A549 (cell line): ENCODE measurements at regions not wholly inside any gene's neighbourhood (a gene's known extent, or its start where the extent isn't known, plus 50 kb on each side); places are given as distances from the start of the nearest gene placed in this dataset.

Experiments used
- CTCF ChIP-seq: fragments of >200 bp; sonication (Bioruptor Twin); formaldehyde crosslinking; IDR thresholded peaks from 3 replicates; pipeline ENCODE4 v1.5.1; 2016
- ESRRA ChIP-seq: fragments of 150-350 bp; IDR thresholded peaks from 2 replicates; pipeline ENCODE4 v1.6.1; 2014; ENCODE audit warnings: mild to moderate bottlenecking, low read length, borderline replicate concordance
- POLR2A ChIP-seq: IDR thresholded peaks from 2 replicates; pipeline ENCODE4 v1.6.1; 2012; ENCODE audit warnings: mild to moderate bottlenecking, low read length
- TF ChIP-seq, protein P1 (sequence below): fragments of 200-600 bp; sonication (generic); IDR thresholded peaks from 2 replicates; pipeline ENCODE4 v1.6.1; 2016; ENCODE audit warnings: antibody characterized with exemption, mild to moderate bottlenecking, moderate library complexity

DNA sequence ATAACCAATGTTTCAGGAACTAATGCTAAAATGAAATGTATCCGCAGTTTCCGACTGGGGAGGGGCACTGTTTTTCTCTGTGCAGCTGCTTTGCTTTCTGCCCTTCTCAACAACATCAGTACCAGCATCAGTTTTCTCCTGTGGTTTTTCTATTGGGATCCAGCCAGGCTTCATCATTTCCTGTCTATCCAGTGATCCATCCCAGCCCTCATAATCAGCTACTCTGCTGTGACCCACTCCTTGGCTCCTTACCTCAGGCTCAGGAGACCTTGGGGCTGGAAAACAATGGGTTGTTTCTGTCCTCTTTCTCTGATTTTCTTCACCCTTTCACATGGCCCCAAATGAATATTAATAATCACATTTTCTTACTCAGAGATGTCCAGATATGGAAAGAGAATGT is 222.2 kb upstream of the DKK2 start:
- TF ChIP-seq, protein P1, sequence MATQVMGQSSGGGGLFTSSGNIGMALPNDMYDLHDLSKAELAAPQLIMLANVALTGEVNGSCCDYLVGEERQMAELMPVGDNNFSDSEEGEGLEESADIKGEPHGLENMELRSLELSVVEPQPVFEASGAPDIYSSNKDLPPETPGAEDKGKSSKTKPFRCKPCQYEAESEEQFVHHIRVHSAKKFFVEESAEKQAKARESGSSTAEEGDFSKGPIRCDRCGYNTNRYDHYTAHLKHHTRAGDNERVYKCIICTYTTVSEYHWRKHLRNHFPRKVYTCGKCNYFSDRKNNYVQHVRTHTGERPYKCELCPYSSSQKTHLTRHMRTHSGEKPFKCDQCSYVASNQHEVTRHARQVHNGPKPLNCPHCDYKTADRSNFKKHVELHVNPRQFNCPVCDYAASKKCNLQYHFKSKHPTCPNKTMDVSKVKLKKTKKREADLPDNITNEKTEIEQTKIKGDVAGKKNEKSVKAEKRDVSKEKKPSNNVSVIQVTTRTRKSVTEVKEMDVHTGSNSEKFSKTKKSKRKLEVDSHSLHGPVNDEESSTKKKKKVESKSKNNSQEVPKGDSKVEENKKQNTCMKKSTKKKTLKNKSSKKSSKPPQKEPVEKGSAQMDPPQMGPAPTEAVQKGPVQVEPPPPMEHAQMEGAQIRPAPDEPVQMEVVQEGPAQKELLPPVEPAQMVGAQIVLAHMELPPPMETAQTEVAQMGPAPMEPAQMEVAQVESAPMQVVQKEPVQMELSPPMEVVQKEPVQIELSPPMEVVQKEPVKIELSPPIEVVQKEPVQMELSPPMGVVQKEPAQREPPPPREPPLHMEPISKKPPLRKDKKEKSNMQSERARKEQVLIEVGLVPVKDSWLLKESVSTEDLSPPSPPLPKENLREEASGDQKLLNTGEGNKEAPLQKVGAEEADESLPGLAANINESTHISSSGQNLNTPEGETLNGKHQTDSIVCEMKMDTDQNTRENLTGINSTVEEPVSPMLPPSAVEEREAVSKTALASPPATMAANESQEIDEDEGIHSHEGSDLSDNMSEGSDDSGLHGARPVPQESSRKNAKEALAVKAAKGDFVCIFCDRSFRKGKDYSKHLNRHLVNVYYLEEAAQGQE: no peak
- no peak for TF ChIP-seq POLR2A
- no peak for TF ChIP-seq ESRRA
- TF ChIP-seq CTCF: no peak
